ENCODE measurements at regions not wholly inside any gene's neighbourhood (a gene's known extent, or its start where the extent isn't known, plus 50 kb on each side); places are given as distances from the start of the nearest gene placed in this dataset.

GRCh38 chr2:33784488-33784887, 185.4 kb upstream of the FAM98A start:
- no peak for TF ChIP-seq CTCF (IDR thresholded peaks at IDR 0.05; ENCODE audit: low read depth, low read length, poor library complexity, severe bottlenecking)
- no peak for TF ChIP-seq EZH2phosphoT487 (IDR thresholded peaks at IDR 0.05; ENCODE audit: borderline replicate concordance, low read length)
